Hepatocyte (in vitro differentiated cells): ENCODE measurements at regions not wholly inside any gene's neighbourhood (a gene's known extent, or its start where the extent isn't known, plus 50 kb on each side); places are given as distances from the start of the nearest gene placed in this dataset.

Experiments used
- EZH2 ChIP-seq: fragments of 200-600 bp; sonication (generic); IDR thresholded peaks from 2 replicates; pipeline ENCODE4 v1.6.1; 2016; ENCODE audit warnings: antibody characterized with exemption, mild to moderate bottlenecking, borderline replicate concordance
- TF ChIP-seq, protein P1 (sequence below): fragments of 200-600 bp; sonication (generic); IDR thresholded peaks from 2 replicates; pipeline ENCODE4 v1.5.1; 2016; ENCODE audit warnings: antibody characterized with exemption, mild to moderate bottlenecking; ENCODE audit not compliant: poor library complexity

DNA sequence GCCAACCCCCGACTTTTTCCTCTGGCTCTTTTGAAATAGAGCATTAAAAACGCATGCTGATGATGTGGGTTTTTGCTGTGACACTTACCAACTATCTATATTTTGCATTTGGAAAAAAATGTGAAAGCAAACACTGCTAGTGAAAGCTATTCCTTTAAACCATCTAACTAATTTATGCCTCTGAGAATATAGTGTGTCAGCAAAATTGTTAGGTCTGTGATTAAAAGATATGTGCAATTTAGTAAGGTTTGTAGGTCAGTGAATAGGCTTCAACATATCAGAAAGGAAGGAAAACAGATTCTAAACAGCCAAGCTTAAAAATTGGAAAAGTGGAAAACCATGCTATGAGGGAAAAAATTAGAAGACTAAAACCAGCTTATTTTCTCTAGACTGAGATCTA lies 1929.3 kb downstream of the NCAM2 start:
- TF ChIP-seq, protein P1, sequence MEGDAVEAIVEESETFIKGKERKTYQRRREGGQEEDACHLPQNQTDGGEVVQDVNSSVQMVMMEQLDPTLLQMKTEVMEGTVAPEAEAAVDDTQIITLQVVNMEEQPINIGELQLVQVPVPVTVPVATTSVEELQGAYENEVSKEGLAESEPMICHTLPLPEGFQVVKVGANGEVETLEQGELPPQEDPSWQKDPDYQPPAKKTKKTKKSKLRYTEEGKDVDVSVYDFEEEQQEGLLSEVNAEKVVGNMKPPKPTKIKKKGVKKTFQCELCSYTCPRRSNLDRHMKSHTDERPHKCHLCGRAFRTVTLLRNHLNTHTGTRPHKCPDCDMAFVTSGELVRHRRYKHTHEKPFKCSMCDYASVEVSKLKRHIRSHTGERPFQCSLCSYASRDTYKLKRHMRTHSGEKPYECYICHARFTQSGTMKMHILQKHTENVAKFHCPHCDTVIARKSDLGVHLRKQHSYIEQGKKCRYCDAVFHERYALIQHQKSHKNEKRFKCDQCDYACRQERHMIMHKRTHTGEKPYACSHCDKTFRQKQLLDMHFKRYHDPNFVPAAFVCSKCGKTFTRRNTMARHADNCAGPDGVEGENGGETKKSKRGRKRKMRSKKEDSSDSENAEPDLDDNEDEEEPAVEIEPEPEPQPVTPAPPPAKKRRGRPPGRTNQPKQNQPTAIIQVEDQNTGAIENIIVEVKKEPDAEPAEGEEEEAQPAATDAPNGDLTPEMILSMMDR: no peak
- no peak for TF ChIP-seq EZH2
